Daoy (cell line): ENCODE measurements at regions not wholly inside any gene's neighbourhood (a gene's known extent, or its start where the extent isn't known, plus 50 kb on each side); places are given as distances from the start of the nearest gene placed in this dataset.

Experiments used
- DNase-seq: peaks from one replicate; pipeline ENCODE4 v3.0.0-alpha.2; 2015; ENCODE audit warnings: low read depth

DNA sequence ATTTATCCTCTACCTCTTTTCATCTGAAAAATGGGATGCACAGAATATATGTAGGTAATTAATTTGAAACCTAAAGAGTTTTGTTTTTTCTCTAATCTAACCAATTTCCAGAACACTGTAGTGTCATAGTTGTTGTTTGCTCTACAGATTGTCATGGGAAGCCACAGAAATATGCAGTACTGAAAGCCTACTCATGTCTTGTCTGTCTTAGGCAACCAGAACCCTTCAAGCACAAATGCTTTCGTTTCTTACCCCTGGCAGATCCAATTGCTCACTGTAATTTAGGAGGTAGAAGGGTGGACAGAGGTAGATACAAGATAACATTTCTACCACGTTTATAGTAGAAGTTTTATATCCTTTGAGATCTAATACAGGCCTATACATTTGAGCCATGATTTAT lies 330.2 kb upstream of the NOVA1 start:
- DNase-seq = peak; percentile 3

DNA sequence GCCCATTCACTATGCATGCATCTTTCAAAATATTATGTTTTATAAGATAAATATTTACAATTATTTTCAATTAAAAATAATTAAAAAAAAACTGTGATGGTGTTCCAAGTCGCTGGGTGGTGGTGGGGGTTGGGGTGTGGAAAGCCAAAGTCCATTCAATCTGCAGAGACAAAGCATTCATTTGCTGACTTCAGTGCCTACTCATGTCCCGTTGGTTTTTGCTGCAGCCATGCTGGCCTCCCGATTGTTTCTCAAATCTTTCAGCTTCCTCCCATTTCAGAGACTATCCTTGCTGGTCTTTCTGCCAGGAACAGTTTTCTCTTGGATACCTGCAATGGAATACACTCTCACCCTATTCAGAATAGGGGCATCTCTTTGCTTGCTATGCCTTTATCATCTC lies 331.5 kb upstream of the NOVA1 start:
- no peak for DNase-seq

DNA sequence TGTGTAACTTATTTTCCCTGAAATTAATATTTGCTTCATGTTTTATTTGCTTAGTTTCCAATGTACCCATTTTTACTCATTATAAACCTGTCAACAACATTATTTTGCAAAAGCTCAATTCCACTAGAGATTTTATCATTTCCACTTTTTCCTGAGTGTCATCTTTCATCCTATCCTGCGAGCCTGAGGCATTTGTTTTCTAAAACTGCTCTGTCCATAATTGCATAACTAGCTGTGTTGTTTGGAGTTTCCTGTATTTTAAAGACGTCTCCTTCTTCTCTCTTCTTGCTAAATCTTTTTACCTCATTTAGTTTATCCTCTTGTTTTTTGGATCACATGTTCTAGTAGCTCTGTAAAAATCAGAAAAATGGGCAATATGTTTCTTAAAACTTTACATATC lies 332.7 kb upstream of the NOVA1 start:
- no peak for DNase-seq

DNA sequence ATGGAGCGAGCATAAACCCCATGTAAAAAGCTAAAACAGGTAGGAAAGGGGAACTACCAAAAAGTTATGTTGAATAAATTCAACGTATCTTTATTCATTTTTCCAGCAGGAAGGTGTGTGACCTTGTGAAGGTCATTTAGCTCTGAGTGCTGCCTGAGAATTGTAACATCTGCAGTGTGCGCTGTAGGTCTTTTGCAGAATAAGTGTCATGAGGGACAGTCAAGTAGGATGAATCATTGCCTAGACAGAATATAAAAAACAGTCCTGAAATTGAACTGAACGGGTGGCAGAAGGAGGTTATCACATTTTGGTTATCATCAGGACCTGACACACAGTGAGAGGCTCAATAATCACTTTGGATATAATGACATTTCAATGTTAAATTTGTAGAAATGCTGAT lies 334.8 kb upstream of the NOVA1 start:
- no peak for DNase-seq

DNA sequence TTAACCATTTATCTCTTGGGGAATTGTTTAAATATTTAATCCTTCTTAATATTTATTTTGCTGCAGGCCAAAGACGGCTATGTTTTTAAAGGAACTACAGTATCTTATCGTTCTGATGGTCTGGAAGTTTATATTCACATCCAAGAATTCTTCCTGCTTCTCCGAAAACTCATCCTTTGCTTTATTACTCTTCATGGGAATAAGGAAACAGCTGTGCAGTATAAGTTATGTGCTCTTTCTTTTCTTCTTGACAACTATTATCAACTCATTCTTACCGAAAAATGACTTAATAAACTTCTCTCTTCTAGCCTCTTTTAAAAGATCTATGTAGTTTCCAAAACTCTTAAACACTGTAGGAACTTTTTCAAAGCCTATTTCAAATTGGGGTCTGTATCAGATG lies 335.6 kb upstream of the NOVA1 start:
- no peak for DNase-seq

DNA sequence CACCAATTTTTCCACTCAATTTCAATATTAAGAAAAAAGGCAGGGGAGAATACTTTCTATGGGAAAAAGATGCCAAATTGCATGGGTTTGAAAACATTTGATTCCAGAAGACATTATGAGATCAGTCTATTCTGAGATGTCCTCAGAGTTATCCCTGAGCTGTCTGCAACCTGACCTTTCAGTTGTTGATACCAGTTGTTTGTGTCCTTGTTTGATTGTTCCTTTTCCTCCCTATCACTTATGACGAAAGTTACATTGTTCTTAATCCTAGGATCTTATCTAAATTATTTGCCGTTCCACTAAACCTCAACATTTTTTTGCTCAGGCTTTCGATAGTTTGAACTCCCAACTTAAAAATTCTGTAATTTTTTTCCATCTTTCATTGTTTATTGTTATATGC lies 336.3 kb upstream of the NOVA1 start:
- no peak for DNase-seq

DNA sequence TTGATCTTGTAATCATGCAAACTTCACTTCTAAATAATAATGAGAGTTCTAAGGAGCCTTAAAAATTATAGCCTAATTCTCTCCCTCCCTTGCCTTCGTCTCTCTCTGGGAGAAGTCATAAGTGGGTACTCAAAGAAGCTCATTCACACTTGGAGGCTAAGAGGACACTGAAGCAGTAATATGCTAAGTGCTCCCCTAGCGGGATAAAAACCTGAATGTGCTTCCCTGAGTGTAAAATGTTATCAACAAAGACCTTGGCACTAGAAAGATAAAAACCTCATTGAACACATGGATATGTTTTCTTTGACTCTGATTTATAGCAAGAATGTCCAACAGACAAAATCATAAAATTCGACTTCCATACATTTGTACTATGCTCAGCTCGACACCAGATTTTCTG lies 337.9 kb upstream of the NOVA1 start:
- no peak for DNase-seq

DNA sequence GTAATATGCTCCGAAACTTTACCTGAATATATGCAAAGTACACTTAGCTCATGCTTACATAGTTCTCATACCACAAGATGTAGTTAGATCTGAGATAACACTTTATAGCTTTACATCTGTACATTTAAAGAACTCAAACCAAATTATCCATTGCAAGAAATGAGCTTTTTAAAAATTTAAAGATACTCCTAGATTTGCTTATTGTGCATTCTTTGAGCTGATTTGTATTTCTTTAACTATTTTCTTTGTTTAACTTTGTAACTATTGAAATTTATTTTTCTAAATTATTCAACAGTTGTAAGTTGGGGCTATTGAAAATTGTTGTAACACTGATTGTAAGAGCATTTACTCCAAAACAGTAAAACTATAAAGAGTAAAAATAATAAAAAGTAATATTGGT lies 340.2 kb upstream of the NOVA1 start:
- DNase-seq = no peak

DNA sequence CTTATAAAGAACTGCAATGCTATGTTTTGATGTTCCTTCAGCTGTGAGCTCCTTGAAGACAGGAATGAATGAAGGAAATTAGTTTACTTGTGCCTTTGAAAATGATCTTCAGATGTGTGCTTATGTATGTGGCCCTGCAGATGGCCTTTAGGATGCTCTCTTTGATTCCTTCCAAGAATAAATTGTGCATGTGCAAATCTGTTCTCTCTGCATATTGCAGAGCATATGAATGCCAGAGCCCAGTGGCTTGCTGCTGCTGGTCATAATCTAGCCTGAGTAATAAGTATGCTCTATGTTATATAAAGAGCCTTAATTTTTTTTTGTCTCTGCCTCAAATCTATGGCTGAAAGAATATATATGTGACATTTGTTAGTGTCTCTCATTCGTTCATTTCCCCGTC lies 341.9 kb upstream of the NOVA1 start:
- no peak for DNase-seq

DNA sequence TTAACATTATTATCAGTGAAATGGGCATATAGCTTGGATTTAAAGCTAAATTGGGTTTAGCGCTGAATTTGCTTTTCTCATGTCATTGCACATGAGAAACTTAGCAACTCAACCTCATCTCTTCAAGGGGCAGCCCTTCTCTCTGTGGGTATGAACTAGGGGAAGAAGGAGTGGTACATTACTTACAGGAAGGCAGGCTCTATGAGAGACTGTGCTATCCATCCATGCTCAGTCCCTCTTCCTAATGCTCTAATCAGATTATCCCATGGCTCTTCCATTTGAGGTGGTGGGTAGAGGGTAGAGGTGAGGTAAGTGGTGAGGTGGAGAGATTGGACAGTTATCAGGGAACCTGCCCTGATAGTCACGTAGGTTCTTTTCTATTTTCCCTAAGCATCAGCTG lies 343.7 kb upstream of the NOVA1 start:
- DNase-seq = no peak

DNA sequence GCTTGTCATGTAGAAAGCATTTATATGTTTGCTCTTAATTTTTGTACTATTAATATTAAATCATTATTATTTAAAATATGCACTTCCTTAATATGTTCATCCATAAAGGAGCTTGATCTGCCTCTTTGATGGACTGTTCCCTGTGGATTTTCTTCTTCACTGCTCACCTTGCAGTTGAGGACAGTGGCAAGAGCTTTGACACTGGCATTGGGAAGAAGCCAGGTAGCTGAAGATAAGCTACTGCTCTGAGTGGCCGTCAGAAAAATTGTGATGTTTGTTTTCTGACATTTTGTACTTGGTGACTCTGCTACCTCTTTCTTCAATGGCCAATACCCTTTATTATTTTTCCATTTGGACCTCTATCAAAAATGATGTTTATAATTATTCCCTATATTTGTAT lies 349.4 kb upstream of the NOVA1 start:
- DNase-seq = no peak

DNA sequence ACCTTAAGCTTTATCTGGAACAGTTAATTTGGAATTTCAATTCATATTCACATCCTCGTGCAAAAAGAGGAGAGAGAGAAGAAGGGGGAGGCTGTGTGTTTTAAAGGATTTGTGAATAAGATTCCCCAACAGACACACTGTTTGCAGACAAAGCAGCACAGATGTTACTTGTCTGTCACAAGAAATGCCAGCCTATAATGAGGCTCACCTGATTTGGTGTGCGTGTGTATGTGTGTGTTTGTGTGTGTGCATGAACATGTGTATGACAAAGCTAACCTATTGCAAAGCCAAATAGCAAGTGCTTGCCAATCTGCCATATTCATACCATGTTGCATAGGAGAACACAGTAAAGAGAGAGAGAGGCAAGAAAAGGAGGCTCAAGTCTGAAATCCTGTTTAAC lies 361.6 kb upstream of the NOVA1 start:
- no peak for DNase-seq

DNA sequence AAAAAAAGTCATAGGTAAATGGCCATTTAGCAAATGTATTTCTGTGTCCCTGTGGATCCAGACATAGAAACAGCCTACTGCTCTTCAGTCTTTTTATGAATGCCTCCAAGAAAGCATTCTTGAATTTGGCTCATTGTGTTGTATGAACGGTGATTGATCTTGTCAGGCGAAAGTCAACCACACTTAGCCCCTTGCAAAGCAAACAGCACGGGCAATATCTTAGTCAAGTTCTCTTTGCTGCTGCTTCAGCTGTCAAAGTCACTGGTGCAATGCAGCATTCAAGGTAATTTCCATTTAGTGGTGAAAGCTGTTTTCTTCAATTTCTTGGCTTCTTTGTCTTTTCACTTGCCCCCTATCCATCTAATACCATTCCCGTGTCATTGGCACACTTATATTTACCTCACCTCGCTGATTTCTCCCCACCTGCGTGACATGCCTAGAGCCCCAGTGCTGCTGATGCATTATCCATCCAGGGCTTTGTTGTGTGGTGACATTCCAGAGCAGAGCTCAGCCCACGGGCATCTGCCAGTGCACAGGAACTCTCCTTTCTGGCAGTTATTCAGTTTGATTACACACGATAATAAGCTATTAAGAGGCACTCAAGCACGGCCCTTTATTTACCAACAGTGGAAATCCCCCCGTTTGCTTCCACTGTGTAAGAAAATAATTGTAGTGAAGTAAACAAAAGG lies 362.3 kb upstream of the NOVA1 start:
- no peak for DNase-seq

DNA sequence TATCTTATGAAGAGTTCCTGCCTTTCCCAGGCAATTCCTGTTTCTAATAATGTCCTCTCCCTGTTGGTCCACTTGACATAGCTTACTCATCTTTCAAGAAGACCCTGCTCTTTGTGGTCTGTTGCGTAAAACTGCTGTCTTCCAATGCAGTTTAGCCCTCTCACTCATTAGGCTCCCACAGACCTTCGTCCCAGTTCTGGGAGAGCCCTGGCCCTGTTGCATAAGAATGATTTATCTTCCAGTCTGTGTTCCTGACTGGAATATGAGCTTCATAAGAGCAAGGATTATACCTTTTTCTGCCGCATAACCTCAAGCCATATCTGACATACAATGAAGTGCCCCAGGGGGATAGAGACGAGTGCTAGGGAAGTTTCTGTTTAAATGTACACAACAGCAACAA lies 365.9 kb upstream of the NOVA1 start:
- DNase-seq = peak; percentile 74

DNA sequence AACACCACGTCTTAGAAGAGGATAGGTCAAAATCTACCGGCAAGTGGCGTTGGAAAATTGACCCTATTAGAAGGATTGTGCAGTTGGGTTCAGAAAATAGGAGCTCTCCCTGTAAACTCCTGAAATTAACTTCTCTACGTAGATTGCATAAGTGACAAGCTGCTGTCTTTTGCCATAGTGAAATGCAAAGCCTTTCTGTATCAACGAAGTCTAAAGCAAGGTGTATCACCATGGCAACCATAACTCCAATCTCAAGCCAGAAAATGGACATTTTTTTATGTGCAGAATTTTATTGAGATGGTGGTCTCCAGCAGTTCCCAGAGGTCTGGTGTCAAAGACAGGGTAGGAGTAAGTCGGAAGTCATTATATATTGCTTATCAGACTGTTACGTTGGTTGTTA lies 367.7 kb upstream of the NOVA1 start:
- DNase-seq = no peak

DNA sequence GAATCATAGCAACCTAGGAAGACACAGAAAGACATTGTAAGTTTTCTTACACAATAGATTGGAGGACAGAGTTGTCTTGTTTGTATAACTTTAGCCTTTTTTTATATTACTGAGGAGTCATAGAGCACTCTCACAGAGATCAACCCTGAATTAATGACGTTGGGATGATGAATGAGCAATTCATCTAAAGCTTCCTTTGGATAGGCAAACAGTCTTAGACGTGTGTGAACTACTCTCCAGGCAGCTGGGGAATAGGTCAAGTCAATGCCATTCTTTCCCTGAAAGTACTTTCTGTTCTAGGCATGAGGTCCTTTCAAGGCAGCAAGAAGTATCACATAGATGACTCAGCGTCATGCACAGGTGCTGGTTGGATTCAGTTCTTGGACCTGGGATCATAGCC lies 369.1 kb upstream of the NOVA1 start:
- peak; percentile 49 for DNase-seq

DNA sequence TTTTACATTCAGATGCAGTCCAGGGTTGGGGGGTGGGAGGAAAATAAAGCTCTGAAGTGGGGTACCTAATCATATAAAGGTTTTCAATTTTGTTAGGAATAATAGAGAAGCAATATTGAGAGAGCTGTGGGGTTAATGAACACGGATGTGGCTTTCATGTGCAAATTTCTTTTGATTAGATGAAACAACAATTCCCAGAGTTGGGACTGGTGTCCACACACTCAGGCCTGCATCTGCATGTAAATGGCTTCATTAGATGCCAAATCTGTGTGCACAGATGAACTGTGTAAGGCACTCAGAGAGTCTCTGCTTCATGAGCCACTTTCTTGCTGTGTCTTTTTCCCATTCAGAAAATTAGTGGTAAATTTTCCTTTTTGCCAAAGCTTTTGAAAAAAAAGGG lies 377.1 kb upstream of the NOVA1 start:
- no peak for DNase-seq

DNA sequence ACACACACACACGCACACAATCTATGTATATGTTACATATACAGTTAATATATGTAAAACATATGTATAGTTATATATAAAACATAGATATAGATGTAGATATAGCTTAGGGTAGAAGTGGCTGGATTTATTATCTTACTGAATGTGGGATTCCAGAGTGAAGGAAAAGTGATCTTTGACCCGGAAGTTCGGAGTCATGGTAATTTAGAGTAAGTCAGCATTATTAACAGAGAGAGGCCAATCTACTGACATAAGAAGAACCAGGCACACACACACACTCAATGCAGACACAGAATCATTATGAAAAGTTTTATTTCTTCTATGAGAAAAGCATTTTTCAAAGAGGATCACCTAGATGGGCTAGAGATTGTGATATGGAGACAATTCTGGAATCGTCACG lies 384.2 kb upstream of the NOVA1 start:
- no peak for DNase-seq

DNA sequence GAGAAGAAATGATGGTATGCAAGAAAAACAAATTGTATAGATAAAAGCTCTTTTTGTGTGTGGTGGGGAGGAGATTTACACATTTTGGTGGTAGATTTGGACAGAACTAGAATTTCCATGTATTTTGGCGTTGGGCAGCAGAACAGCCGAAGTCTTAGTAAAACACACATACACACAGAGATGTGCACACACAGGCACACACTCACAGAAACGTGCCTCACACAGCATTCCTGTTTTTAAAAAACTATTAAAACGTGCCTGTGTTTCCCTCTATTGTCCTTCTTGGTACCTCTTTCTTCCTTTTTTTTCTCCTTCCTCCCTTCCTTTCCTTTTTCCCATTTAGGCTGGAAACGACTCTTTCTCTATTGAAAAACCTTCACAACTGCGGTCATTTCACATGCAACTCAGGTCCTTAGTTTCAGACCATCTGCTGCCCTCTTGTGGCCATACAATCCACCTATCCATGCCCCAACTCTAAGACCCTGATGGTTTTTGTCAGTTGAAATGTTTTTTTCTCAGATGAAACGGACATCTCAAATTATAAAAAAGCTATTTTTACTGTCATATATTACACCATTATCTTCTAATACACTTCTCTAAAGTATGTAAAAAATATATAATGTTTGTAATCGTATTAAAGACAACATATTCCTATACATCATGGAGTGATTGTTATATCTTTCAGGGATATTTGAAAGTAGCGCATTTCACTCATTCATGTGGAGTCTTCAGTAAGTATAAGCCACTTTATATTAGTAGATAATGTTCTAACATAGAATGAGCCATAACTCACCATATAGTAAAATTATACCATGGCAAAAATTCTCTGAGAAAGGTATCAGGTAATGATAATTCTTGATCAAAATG lies 386.7 kb upstream of the NOVA1 start:
- peak; percentile 77 for DNase-seq

DNA sequence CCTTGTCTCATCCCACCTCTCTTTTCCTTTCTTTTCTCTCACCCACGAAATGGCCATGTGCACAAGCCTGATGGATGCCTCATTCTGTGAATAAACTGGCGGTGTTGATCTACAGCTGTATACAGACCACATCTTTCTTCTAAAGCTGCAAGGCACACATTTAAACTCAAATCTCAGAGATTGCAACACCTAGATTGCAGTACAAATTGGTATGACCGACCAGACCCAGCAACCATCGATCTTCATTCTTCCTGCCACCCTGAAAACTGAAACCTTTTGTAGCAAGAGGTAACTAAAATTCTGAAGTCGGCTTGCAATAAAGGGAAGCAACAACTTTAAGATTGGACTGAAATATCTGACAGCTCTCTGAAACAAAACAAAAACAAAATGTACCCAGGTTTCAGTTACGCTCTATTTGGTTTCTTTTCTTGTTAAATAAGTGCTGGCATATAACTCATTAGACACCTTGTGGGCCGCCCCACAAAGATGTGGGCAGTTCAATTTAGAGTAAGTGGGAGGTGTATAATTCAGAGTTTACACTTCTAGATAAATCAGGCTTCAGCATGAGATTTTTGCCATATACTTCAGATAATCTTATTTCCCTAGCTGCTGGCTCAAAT lies 390.0 kb upstream of the NOVA1 start:
- no peak for DNase-seq

DNA sequence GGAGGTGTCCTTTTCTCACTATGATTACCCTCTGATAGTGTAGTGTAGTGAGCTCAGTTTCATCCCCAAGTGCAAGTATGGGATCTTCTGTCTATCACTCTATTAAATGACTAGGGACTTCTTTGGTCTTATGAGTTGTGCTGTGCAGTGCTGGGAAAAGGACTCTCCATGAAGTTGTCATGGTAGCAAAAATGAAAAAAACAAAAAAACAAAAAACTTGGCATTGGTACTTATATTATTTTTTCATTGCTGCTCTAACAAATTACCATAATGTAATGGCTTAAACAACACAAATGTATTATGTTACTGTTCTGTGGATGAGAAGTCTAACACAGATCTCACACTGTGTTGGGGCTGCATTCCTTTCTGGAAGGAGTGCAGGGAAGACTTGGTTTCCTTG lies 393.1 kb upstream of the NOVA1 start:
- DNase-seq = no peak

DNA sequence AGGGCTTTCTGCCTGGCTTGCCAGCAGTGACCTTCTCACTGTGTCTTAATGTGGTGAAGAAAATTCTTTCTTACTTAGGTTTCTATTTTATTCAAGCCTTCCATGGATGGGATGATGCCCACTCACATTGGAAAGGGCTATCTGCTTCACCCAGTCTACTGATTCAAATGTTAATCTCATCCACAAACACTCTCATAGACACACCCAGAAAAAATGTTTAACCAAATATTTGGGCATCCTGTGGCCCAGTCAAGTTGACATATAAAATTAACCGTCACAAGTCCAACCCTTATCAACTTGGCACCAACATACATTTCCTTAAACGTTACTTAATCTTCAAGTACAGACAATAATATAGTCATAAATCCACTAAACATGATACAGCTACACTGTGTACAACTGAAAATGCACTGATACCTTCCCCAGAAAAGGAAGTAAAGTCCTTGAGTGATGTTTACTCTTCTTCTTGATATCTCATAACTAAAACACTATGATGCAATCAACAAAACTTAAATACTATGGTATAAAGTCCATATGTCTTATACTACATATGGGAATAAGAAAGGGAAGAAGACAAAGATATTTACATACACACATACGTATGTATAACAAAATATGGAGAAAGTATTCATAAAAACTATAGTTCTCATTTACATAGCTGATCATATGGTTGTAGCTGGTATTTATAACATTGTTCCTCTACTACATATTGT lies 394.7 kb upstream of the NOVA1 start:
- DNase-seq = no peak

DNA sequence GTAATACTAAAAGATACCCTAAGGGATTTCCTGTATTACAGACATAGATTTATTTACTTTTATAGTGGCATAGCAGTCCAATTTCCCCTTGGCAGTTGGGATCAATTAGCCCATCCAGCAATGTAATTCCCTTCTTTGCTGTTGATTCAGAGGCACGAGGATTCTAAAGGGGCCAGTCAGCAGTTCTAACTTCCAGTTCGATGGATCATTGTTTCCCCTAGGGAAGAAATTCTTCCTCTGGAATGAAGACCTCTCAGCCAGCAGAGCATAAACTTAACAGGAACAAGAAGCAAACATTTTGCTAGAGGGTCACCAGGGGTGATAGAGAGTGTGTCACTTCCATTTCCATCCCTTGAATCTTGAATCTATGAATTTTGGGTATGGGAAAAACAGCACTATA lies 395.7 kb upstream of the NOVA1 start:
- DNase-seq = no peak
